ENCODE measurements at regions not wholly inside any gene's neighbourhood (a gene's known extent, or its start where the extent isn't known, plus 50 kb on each side); places are given as distances from the start of the nearest gene placed in this dataset.

DNA sequence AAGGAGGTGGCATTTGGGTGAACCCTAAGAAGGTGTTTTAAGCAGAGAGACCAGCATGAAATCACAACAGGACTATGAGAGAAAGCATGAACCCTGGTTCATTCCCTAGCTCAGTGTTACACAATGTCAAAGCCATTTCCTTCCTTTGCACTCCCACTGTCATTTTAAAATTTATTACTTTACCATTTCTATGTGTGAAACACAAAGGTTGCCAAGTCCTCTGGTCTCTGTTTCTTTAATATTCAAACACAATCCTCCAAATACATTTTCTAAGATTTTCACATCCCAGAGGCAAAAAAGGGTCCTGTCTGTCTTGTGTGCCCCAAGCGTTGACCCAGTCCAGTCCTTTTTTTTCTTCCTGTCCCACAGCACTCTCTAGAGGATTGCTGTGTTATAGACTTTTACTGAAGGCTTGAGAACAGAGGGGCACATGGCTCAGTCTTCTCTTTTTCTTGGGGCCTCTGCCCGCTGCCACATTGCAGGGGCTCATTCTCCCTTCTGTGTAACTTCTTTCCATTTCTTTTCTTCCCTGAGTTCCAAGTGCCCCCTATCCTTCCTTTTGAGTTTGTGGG lies 78.6 kb upstream of the SLC28A3 start:
- no peak for DNase-seq
- Histone ChIP-seq H3K36me3 (no peaks in the 10 kb centered on the region), H3K9me3 (no peaks in the 10 kb centered on the region), H3K4me1 (no peaks in the 10 kb centered on the region), H3K27ac (no peak overlapping the region), H3K27me3 (no peaks in the 10 kb centered on the region), H3K4me3 (no peak overlapping the region)
- TF ChIP-seq, protein P1, sequence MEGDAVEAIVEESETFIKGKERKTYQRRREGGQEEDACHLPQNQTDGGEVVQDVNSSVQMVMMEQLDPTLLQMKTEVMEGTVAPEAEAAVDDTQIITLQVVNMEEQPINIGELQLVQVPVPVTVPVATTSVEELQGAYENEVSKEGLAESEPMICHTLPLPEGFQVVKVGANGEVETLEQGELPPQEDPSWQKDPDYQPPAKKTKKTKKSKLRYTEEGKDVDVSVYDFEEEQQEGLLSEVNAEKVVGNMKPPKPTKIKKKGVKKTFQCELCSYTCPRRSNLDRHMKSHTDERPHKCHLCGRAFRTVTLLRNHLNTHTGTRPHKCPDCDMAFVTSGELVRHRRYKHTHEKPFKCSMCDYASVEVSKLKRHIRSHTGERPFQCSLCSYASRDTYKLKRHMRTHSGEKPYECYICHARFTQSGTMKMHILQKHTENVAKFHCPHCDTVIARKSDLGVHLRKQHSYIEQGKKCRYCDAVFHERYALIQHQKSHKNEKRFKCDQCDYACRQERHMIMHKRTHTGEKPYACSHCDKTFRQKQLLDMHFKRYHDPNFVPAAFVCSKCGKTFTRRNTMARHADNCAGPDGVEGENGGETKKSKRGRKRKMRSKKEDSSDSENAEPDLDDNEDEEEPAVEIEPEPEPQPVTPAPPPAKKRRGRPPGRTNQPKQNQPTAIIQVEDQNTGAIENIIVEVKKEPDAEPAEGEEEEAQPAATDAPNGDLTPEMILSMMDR (IDR thresholded peaks at IDR 0.05 in 4 of 5, conservative IDR thresholded peaks at IDR 0.05 in 1 of 5), result no peak
- TF ChIP-seq POLR2A (IDR thresholded peaks at IDR 0.05), result no peak
- no peak for ATAC-seq
- in situ Hi-C loops (cut with MboI; ENCODE audit: low sequenced_read_pairs in 4 of 4), result loop anchor here in 1 of 4 donors (25.0 kb wide), 1 partner anchor 543 kb away; no protein-coding TSS in a partner anchor
- intact Hi-C loops (cut with DNase I; ENCODE audit: low total_unique reads), result no loop called here

DNA sequence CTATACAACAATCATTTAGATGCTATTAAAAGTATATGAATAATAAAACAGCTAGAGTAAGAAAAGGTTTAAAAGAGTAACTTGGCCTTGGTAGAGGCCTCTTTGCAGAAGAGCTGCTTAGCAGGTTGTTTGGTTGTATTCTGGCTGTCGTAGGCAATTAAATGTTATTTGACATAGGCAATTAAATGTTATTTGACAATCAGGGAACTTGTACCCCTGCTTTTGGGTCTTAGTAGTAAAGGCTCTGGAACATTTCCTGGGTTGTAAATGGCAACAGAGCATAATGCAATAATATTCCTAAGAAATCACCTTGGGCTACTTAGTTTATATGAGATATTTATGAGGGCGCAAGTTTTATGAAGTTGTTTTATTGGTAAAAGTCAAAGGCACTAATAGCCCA lies 84.4 kb upstream of the SLC28A3 start:
- no peaks in the 10 kb centered on the region for H3K4me1 ChIP-seq
- no peak overlapping the region for H3K27ac ChIP-seq
- ATAC-seq (no peak), DNase-seq (no peak)
- no peaks in the 10 kb centered on the region for H3K9me3 ChIP-seq
- no peak overlapping the region for H3K4me3 ChIP-seq
- no peaks in the 10 kb centered on the region for H3K27me3 ChIP-seq
- in situ Hi-C loops (cut with MboI; ENCODE audit: low sequenced_read_pairs in 4 of 4) (loop anchor here in 1 of 4 donors (25.0 kb wide), 1 partner anchor 537 kb away; no protein-coding TSS in a partner anchor), intact Hi-C loops (cut with DNase I; ENCODE audit: low total_unique reads) (no loop called here)
- TF ChIP-seq, protein P1 (IDR thresholded peaks at IDR 0.05 in 4 of 5, conservative IDR thresholded peaks at IDR 0.05 in 1 of 5), result no peak
- no peak for TF ChIP-seq POLR2A (IDR thresholded peaks at IDR 0.05)
- H3K36me3 ChIP-seq, result no peaks in the 10 kb centered on the region

DNA sequence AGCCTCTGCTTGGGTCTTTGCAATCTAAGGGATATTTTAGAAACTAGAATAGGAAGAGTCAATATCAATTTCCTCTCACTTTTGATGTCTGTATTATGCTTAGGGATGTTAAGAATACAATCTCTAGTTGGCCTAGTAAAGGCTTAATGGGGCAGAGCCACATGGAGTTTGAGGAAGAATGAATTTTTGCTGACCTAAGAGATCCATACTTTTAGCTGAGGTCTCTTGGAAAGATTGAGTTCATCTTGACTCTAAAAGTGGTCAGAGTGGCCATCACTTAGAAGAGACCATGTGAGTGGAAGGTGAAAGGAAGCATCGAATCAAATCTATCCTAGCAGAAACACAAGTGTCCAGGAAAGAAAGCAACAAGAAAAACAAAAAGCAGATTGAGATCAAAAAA lies 92.2 kb upstream of the SLC28A3 start:
- intact Hi-C loops (cut with DNase I; ENCODE audit: low total_unique reads) (no loop called here), in situ Hi-C loops (cut with MboI; ENCODE audit: low sequenced_read_pairs in 4 of 4) (no loop called here)
- H3K27ac ChIP-seq, result no peak overlapping the region
- H3K36me3 ChIP-seq, result no peaks in the 10 kb centered on the region
- TF ChIP-seq, protein P1 (IDR thresholded peaks at IDR 0.05 in 4 of 5, conservative IDR thresholded peaks at IDR 0.05 in 1 of 5), result no peak
- TF ChIP-seq POLR2A (IDR thresholded peaks at IDR 0.05), result no peak
- no peaks in the 10 kb centered on the region for H3K27me3 ChIP-seq
- DNase-seq (no peak), ATAC-seq (no peak)
- H3K4me3 ChIP-seq, result no peak overlapping the region
- H3K4me1 ChIP-seq, result no peaks in the 10 kb centered on the region
- H3K9me3 ChIP-seq, result no peaks in the 10 kb centered on the region

DNA sequence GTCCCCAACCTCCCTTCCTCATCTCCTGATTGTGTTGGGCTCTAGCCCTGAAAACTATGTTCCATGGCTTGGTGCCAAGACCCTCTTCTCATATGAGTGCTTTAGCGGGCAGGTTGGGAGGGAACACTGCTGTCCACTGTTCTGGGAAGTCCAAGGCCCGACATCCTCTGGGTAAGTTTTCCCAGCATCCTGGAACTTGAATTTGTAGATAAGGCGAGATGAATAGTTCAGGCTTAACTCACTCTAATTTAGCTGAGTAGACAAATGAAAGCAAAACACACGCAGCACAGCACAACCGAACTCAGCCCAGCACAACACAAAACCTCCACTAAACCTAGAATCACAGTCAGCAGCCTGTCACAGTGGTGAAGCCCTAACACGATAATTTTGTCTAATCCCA lies 95.3 kb upstream of the SLC28A3 start:
- in situ Hi-C loops (cut with MboI; ENCODE audit: low sequenced_read_pairs in 4 of 4), result no loop called here
- H3K27ac ChIP-seq, result no peak overlapping the region
- H3K4me3 ChIP-seq, result no peak overlapping the region

More for the DNA sequence above, 95.3 kb upstream of the SLC28A3 start:
- no peak for DNase-seq
- no peak for ATAC-seq
- Histone ChIP-seq H3K9me3 (no peaks in the 10 kb centered on the region), H3K4me1 (no peaks in the 10 kb centered on the region), H3K36me3 (no peaks in the 10 kb centered on the region), H3K27me3 (no peaks in the 10 kb centered on the region)
- intact Hi-C loops (cut with DNase I; ENCODE audit: low total_unique reads), result no loop called here
- TF ChIP-seq, protein P1 (IDR thresholded peaks at IDR 0.05 in 4 of 5, conservative IDR thresholded peaks at IDR 0.05 in 1 of 5), result no peak
- no peak for TF ChIP-seq POLR2A (IDR thresholded peaks at IDR 0.05)
